ENCODE measurements at regions not wholly inside any gene's neighbourhood (a gene's known extent, or its start where the extent isn't known, plus 50 kb on each side); places are given as distances from the start of the nearest gene placed in this dataset.

DNA sequence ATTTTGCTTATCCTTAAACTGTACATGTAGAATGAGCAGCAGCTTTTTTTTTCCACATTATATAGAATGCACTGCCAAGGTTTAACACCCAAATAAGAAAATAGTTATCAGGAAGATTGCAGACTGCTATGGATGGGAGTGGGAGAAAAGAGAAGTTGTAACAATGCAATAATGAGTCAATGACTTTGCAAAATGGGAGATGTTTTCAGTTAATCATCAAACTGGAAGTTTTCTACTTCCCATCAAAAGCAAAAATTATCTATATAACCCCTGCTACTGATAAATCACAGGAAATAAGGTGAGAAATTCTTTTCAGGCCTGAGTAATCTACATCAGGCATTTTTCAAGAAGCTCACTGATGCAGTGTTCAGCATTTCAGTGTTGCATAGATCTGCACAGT, 309.1 kb downstream of the GXYLT1 start:
- DNase-seq (ENCODE audit: low spot score in 2 of 2): no peak
- H3K36me3 ChIP-seq: no peaks in the 10 kb centered on the region
- H3K4me1 ChIP-seq: no peaks in the 10 kb centered on the region
- no peak for TF ChIP-seq CTCF (IDR thresholded peaks at IDR 0.05)
- H3K27me3 ChIP-seq: no peaks in the 10 kb centered on the region
- no peaks in the 10 kb centered on the region for H3K9me3 ChIP-seq
- H3K27ac ChIP-seq: no peak overlapping the region
- no peak overlapping the region for H3K4me3 ChIP-seq
- intact Hi-C loops (cut with DNase I): no loop called here

- no peak for DNase-seq (ENCODE audit: low spot score in 2 of 2)
- H3K36me3 ChIP-seq: no peaks in the 10 kb centered on the region
- no peak overlapping the region for H3K4me3 ChIP-seq
- no peaks in the 10 kb centered on the region for H3K27me3 ChIP-seq
- no peak for TF ChIP-seq CTCF (IDR thresholded peaks at IDR 0.05)
- H3K9me3 ChIP-seq: no peaks in the 10 kb centered on the region
- no peak overlapping the region for H3K27ac ChIP-seq
- H3K4me1 ChIP-seq: no peaks in the 10 kb centered on the region
- intact Hi-C loops (cut with DNase I): no loop called here
Observed at GRCh38 chr12:41819948-41820347, 324.7 kb downstream of the GXYLT1 start.

- no peaks in the 10 kb centered on the region for H3K4me1 ChIP-seq
- TF ChIP-seq CTCF (IDR thresholded peaks at IDR 0.05): no peak
- H3K27ac ChIP-seq: no peak overlapping the region
- peaks cover 0 to 5% of the 10 kb centered on the region in 2 donors for H3K9me3 ChIP-seq
- H3K4me3 ChIP-seq: no peak overlapping the region
- H3K36me3 ChIP-seq: no peaks in the 10 kb centered on the region
- intact Hi-C loops (cut with DNase I): loop anchor here (10.0 kb wide), 1 partner anchor 221 kb away; no protein-coding TSS in a partner anchor
- DNase-seq (ENCODE audit: low spot score in 2 of 2): no peak
- no peaks in the 10 kb centered on the region for H3K27me3 ChIP-seq
Observed at GRCh38 chr12:41804026-41804425, 340.6 kb downstream of the GXYLT1 start.

DNA sequence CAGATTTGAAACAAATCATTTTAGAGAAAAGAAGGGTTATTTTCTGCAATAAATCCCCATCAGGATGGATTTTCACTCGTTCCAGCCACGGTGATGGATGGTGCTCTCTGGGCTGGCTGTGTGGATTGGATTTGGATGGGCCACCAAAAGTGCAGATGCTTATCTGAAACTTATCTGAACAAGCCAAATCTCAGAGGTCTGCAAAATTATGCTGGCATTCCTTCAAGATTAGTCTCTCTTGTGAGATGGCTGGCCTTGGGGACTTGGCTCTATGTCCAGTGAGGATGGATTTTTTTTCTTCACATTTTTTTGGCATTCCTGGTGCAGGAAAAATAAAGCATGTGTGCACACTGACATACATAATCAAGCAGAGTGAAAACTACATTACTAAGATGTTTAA, 341.9 kb downstream of the GXYLT1 start:
- DNase-seq (ENCODE audit: low spot score in 2 of 2): no peak
- H3K9me3 ChIP-seq: no peaks in the 10 kb centered on the region
- H3K27ac ChIP-seq: no peak overlapping the region
- no peaks in the 10 kb centered on the region for H3K4me1 ChIP-seq
- intact Hi-C loops (cut with DNase I): loop anchor here (10.0 kb wide), 1 partner anchor 222 kb away; no protein-coding TSS in a partner anchor
- no peak overlapping the region for H3K4me3 ChIP-seq
- no peaks in the 10 kb centered on the region for H3K27me3 ChIP-seq
- no peaks in the 10 kb centered on the region for H3K36me3 ChIP-seq
- TF ChIP-seq CTCF (IDR thresholded peaks at IDR 0.05): no peak

DNA sequence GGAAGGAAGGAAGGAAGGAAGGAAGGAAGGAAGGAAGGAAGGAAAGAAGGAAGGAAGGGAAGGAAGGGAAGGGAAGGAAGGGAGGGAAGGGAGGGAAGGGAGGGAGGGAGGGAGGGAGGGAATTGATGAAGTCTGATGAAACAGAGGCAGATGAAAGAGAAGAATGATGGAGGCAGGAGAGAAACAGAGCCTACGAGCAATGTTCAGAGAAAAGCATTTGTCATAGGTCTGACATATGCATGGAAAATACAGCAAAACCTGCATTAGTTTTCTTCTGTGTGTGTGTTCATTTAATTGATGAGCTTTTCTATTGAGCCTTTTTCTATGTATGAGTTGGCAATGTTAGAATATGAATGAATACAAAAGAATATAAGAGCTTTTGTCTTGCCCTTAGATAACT, 343.4 kb downstream of the GXYLT1 start:
- no peaks in the 10 kb centered on the region for H3K36me3 ChIP-seq
- no peaks in the 10 kb centered on the region for H3K4me1 ChIP-seq
- H3K9me3 ChIP-seq: no peaks in the 10 kb centered on the region
- no peak for TF ChIP-seq CTCF (IDR thresholded peaks at IDR 0.05)
- no peaks in the 10 kb centered on the region for H3K27me3 ChIP-seq
- H3K27ac ChIP-seq: no peak overlapping the region
- no peak for DNase-seq (ENCODE audit: low spot score in 2 of 2)
- no peak overlapping the region for H3K4me3 ChIP-seq
- intact Hi-C loops (cut with DNase I): loop anchor here (10.0 kb wide), 1 partner anchor 224 kb away; no protein-coding TSS in a partner anchor

DNA sequence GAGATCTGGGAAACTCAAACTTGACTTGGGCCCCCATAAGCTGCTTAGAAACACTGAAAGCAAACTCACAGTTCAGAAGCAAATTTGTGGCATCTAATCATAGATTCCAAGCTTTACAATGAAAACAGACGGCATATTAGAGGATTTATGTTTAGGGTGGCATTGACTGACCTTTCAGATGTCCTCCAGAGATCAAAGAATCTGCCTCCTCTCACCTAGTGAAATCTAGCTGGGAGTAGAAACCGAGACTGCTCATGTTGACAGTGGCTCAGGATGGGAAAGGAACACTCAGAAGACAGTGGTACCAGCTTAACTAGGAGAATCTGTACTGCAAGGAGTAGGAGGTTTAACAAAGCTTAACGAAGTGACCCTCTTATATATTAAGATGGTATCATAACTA, 345.0 kb downstream of the GXYLT1 start:
- DNase-seq (ENCODE audit: low spot score in 2 of 2): no peak
- intact Hi-C loops (cut with DNase I): loop anchor here (10.0 kb wide), 1 partner anchor 225 kb away; no protein-coding TSS in a partner anchor
- H3K36me3 ChIP-seq: no peaks in the 10 kb centered on the region
- no peak for TF ChIP-seq CTCF (IDR thresholded peaks at IDR 0.05)
- no peak overlapping the region for H3K27ac ChIP-seq
- no peak overlapping the region for H3K4me3 ChIP-seq
- H3K9me3 ChIP-seq: no peaks in the 10 kb centered on the region
- peaks cover 0 to 3% of the 10 kb centered on the region in 2 donors for H3K4me1 ChIP-seq
- no peaks in the 10 kb centered on the region for H3K27me3 ChIP-seq

All from ascending aorta (tissue), 2 donors.